Caco-2 (cell line): ENCODE measurements at regions not wholly inside any gene's neighbourhood (a gene's known extent, or its start where the extent isn't known, plus 50 kb on each side); places are given as distances from the start of the nearest gene placed in this dataset.
"Not testable (repeated sequence)": the region's sequence is repeated elsewhere in the genome, so short reads cannot be mapped to it uniquely, and the experiment has no call there.

Source experiments
- BruUV-seq: library from RNA; stranded (reverse); fragments of 400-500 nt; replicated peaks from 2 replicates; lab custom pipeline; 2021; lab: Mats Ljungman, UMichigan
- CTCF ChIA-PET: fragments of 300-600 bp; sonication (Branson Sonifier 250); formaldehyde crosslinking; loops from one replicate; lab custom pipeline; 2022; ENCODE audit warnings: antibody characterized with exemption; lab: Charles Lee
- POLR2A ChIA-PET: fragments of 300-600 bp; sonication (Branson Sonifier 250); formaldehyde crosslinking; loops from one replicate; lab custom pipeline; 2022; ENCODE audit warnings: antibody characterized with exemption; lab: Charles Lee
- DNase-seq, 2 experiments: peaks; one replicate each; pipeline versions ENCODE4 v3.0.0 to v3.0.0-alpha.2; 2020 to 2022
- H3K27me3 ChIP-seq: replicated peaks from 2 replicates; pipeline ENCODE4 v1.6.0; 2011; ENCODE audit warnings: low read length; ENCODE audit not compliant: control insufficient read depth, insufficient read depth
- H3K36me3 ChIP-seq: 2 replicates; pipeline ENCODE4 v1.5.1; 2011; ENCODE audit warnings: low read length; ENCODE audit not compliant: control insufficient read depth, insufficient read depth
- H3K4me1 ChIP-seq: fragments of 250-450 bp; sonication (Bioruptor Pico); 2 replicates; pipeline ENCODE4 v1.5.1; 2020; ENCODE audit warnings: mild to moderate bottlenecking
- H3K4me3 ChIP-seq: 2 replicates; pipeline ENCODE4 v1.5.1; 2011; ENCODE audit warnings: low read depth, mild to moderate bottlenecking, control low read depth, low read length
- H3K9me3 ChIP-seq: fragments of 250-450 bp; sonication (Bioruptor Pico); 2 replicates; pipeline ENCODE4 v1.5.1; 2020; ENCODE audit warnings: mild to moderate bottlenecking, moderate library complexity
- H3K27ac Mint-ChIP-seq: one replicate; pipeline ENCODE4 v1.8.0; 2022; ENCODE audit warnings: mixed read lengths; ENCODE audit not compliant: unreplicated experiment
- H3K27me3 Mint-ChIP-seq: one replicate; pipeline ENCODE4 v1.8.0; 2022; ENCODE audit warnings: mixed read lengths; ENCODE audit not compliant: insufficient read depth, unreplicated experiment
- H3K36me3 Mint-ChIP-seq: one replicate; pipeline ENCODE4 v1.8.0; 2022; ENCODE audit warnings: mild to moderate bottlenecking, mixed read lengths; ENCODE audit not compliant: insufficient read depth, unreplicated experiment
- H3K4me1 Mint-ChIP-seq: one replicate; pipeline ENCODE4 v1.8.0; 2022; ENCODE audit warnings: low read depth, mixed read lengths; ENCODE audit not compliant: unreplicated experiment
- H3K4me3 Mint-ChIP-seq: one replicate; pipeline ENCODE4 v1.8.0; 2022; ENCODE audit warnings: mild to moderate bottlenecking, moderate library complexity, mixed read lengths; ENCODE audit not compliant: unreplicated experiment
- H3K9me3 Mint-ChIP-seq: one replicate; pipeline ENCODE4 v1.8.0; 2022; ENCODE audit warnings: mixed read lengths; ENCODE audit not compliant: unreplicated experiment
- CTCF ChIP-seq, 2 experiments: fragments of 200-600 bp in 1 of 2; IDR thresholded peaks; 1 replicate in 1 of 2; 2 replicates in 1 of 2; pipeline versions ENCODE4 v1.5.1 to v1.8.0; 2011 to 2022; ENCODE audit warnings: antibody characterized with exemption in 1 of 2, control low read depth in 1 of 2, inconsistent platforms in 1 of 2, low read depth in 1 of 2, low read length in 1 of 2, mild to moderate bottlenecking in 1 of 2, moderate library complexity in 1 of 2; ENCODE audit not compliant: insufficient read depth in 1 of 2, severe bottlenecking in 1 of 2, unreplicated experiment in 1 of 2
- intact Hi-C: fragments of 100-400 bp; cut with micrococcal nuclease; formaldehyde crosslinking; loops from one replicate; pipeline ENCODE4 v1.10.0; 2022; ENCODE audit not compliant: unreplicated experiment

- Histone ChIP-seq H3K4me1 (peaks cover 5% of the 10 kb centered on the region; the same call in 1 of the 2 replicates), H3K36me3 (no peaks in the 10 kb centered on the region), H3K27me3 (no peaks in the 10 kb centered on the region), H3K9me3 (no peaks in the 10 kb centered on the region), H3K4me3 (no peak overlapping the region)
- intact Hi-C loops: no loop called here
- ChIA-PET POLR2A (no interaction called here), CTCF (no interaction called here)
- Mint-ChIP-seq H3K36me3 (no peaks in the 10 kb centered on the region), H3K27ac (no peak overlapping the region), H3K4me1 (peaks cover 11% of the 10 kb centered on the region), H3K27me3 (no peaks in the 10 kb centered on the region), H3K4me3 (no peak overlapping the region), H3K9me3 (peaks cover under 1% of the 10 kb centered on the region)
- BruUV-seq: no TSS peak
- DNase-seq: no peak
- TF ChIP-seq CTCF (IDR thresholded peaks at IDR 0.05; ENCODE audit: insufficient read depth in 1 of 2, low read depth in 1 of 2, low read length in 1 of 2, severe bottlenecking in 1 of 2, unreplicated experiment in 1 of 2): no peak
These were observed 518.2 kb upstream of the HTR2C start for GRCh38 chrX:114065577-114066223.

- no peaks in the 10 kb centered on the region for H3K36me3 ChIP-seq
- intact Hi-C loops: no loop called here
- Mint-ChIP-seq H3K9me3 (peaks cover 10% of the 10 kb centered on the region), H3K4me3 (no peak overlapping the region), H3K4me1 (peaks cover 5% of the 10 kb centered on the region), H3K27ac (no peak overlapping the region), H3K27me3 (no peaks in the 10 kb centered on the region), H3K36me3 (no peaks in the 10 kb centered on the region)
- BruUV-seq: no TSS peak
- no peak overlapping the region for H3K4me3 ChIP-seq
- no peak for DNase-seq
- CTCF ChIA-PET: no interaction called here
- POLR2A ChIA-PET: no interaction called here
- no peaks in the 10 kb centered on the region for H3K27me3 ChIP-seq
- no peaks in the 10 kb centered on the region for H3K9me3 ChIP-seq
- H3K4me1 ChIP-seq: peaks cover 2% of the 10 kb centered on the region; the same call in 1 of the 2 replicates
- no peak for TF ChIP-seq CTCF (IDR thresholded peaks at IDR 0.05; ENCODE audit: insufficient read depth in 1 of 2, low read depth in 1 of 2, low read length in 1 of 2, severe bottlenecking in 1 of 2, unreplicated experiment in 1 of 2)
These were observed 522.7 kb upstream of the HTR2C start for GRCh38 chrX:114061226-114061625.

GRCh38 chrX:114058988-114059418 lies 524.9 kb upstream of the HTR2C start:
- ChIA-PET POLR2A (no interaction called here), CTCF (no interaction called here)
- Mint-ChIP-seq H3K27me3 (no peaks in the 10 kb centered on the region), H3K4me1 (no peaks in the 10 kb centered on the region), H3K36me3 (no peaks in the 10 kb centered on the region), H3K9me3 (peaks cover 10% of the 10 kb centered on the region), H3K4me3 (peak overlapping the region; percentile 35), H3K27ac (no peak overlapping the region)
- intact Hi-C loops: no loop called here
- no peaks in the 10 kb centered on the region for H3K27me3 ChIP-seq
- no peak overlapping the region for H3K4me3 ChIP-seq
- H3K9me3 ChIP-seq: no peaks in the 10 kb centered on the region
- DNase-seq: no peak
- no peak for TF ChIP-seq CTCF (IDR thresholded peaks at IDR 0.05; ENCODE audit: insufficient read depth in 1 of 2, low read depth in 1 of 2, low read length in 1 of 2, severe bottlenecking in 1 of 2, unreplicated experiment in 1 of 2)
- BruUV-seq: no TSS peak
- H3K4me1 ChIP-seq: no peaks in the 10 kb centered on the region
- H3K36me3 ChIP-seq: no peaks in the 10 kb centered on the region

GRCh38 chrX:114057422-114057821 lies 526.5 kb upstream of the HTR2C start:
- intact Hi-C loops, H3K4me1 ChIP-seq, BruUV-seq, H3K9me3 Mint-ChIP-seq, H3K27me3 ChIP-seq, H3K27me3 Mint-ChIP-seq, H3K4me3 Mint-ChIP-seq, H3K9me3 ChIP-seq, H3K4me3 ChIP-seq, H3K4me1 Mint-ChIP-seq, H3K36me3 ChIP-seq, DNase-seq, H3K36me3 Mint-ChIP-seq, H3K27ac Mint-ChIP-seq, POLR2A ChIA-PET: not testable (repeated sequence)
- CTCF ChIA-PET: interaction anchor here (0.6 kb wide), 1 partner anchor 13 kb away, joined by 9 read pairs; no protein-coding TSS in a partner anchor
